GM21381 (cell line): ENCODE measurements at regions not wholly inside any gene's neighbourhood (a gene's known extent, or its start where the extent isn't known, plus 50 kb on each side); places are given as distances from the start of the nearest gene placed in this dataset.
A peak's percentile ranks its signal among the peaks of the same experiment; 100 is the strongest.
"Not testable (repeated sequence)": the region's sequence is repeated elsewhere in the genome, so short reads cannot be mapped to it uniquely, and the experiment has no call there.

Source experiments
- ATAC-seq: cut with Tn5 transposase; IDR thresholded peaks from one replicate; pipeline ENCODE4 v1.9.1; 2021; ENCODE audit warnings: mild to moderate bottlenecking, moderate library complexity; ENCODE audit not compliant: unreplicated experiment

DNA sequence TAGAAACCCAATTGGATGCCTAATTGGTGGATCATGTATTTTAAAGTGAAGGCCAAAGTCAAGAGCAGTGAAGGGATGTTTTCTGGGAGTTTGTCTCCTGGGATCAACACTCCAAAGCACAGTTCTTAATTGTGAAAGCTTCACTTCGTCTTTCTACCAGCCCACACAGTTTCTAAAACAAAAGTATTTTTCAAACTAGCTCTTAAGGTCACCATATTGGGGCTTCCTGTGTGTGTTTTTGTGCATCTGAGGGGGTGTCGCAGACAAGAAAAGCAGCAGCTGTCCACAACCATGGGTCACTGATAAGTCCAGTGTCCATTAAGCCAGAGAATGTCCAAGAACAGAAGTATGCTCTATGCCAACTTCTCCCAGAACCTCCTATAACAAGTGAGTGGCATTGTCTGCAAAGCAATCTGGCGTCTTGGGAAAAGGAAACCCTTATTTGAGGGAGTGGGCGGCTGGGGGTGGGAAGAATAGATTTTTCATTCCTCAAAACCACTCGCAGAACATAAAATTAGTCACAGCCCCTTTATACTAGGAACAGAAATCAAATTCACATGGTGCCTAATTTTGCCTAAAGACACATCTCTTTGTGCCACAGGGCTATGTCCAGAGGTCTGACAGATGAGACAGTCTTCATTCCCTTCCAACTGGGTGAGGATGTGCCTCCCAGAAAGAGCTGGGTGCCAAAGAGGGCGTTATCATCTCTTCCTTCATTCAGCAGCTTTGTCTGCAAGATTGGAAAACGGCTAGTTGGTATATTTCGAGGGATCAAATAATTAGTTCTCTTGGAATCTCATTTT is 610.4 kb downstream of the BCOR start:
- ATAC-seq: no peak

DNA sequence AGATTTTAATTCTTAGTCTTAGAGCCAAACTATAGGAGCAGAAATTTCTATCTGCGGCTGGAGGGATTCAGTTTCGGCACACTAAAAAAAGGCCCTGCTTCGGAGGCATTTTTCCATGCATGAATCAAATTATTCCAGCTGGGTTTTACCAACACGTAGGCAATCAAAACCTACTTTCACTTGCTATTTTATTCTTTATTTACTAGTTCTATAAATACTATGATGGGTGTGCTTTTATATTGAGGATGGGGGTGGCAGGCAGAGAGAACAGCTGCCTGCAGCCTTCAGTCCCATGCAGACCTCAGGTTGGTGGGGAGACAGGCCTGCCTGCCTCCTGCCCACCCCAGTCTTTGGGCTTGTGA is 609.8 kb downstream of the BCOR start:
- no peak for ATAC-seq

DNA sequence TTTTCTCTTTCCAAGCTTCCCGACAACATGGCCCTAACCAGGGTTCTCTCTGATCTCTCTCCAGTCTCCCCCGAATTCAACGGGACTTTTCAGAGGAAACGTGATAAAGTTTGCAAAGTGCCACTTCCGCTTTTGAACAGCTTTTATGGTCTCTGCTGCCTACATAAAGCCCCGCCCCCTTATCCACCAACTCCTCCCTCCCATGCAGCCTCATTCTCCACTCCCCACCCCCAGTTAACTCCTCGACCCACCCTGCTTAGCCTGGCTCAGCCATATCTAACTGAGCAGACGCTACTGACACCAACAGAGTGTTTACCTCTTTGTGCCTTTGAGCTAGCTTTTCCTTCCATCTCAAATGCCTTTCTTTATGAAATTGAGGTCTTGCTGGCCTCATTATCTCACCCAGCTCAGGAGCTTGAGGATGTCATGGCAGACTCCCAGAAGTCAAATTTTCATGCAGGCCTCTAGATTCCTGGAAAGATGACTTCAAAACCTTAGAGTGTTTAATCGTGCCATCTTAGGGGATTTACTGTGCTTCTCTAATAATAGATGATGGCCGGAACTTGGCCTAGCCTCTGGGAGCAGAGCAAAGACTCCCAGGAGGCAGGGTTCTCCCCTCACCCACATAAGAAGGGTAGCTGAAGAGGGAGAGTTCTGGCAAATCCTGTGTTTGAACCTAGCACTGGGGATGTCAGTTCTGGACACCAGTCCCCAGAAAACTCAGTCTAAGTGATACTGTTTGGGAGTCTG is 606.0 kb downstream of the BCOR start:
- ATAC-seq: peak; percentile 50

DNA sequence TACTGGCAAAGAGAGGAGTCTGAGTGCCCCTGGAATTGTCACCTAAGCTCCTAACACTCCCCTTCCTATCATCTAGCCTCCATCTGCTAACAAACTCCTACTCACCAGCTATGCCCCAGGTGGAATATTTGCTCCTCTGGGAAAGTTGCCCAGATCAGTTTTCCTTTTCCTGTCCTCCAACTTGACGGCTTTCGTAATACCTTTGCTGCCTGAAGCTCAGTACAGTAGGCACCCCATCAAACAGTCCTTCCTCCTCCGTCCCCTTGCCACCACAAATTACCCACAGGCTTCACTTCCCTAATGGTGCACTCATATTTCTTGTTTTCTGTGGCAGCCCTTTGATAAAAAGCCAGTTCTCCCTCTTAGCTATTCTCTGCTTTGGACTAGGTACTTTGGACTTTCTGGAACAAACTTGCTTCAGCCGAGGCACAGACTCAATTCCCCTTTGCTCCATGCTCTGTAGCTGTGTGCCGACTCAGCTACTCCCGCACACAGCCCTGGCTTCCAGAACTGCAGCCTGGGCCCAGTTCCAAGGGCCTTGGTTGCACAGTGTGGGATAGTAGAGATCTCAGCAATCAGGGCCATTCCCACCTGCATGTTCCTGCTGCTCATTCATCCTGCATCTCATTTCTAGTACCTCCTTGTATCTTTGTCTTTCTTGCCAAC is 605.1 kb downstream of the BCOR start:
- ATAC-seq: peak; percentile 71

DNA sequence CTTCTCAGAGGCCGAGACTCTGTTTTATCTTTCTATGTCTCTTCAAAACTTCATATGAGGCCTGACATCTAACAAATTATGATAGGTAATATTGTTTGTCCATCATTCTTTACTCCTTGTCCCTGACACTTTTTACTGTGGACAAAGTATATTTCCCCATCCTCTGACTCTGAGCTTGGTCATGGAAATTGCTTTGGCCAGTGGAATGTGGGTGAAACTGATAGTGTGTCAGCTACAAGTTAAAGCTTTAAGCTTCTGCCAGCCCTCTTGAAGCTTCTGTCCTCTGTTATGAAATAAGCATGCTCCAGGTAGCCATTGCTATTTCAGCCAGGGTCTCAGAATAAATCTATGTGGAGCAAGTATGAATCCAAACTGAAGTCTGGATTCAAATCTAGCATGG is 604.6 kb downstream of the BCOR start:
- no peak for ATAC-seq

DNA sequence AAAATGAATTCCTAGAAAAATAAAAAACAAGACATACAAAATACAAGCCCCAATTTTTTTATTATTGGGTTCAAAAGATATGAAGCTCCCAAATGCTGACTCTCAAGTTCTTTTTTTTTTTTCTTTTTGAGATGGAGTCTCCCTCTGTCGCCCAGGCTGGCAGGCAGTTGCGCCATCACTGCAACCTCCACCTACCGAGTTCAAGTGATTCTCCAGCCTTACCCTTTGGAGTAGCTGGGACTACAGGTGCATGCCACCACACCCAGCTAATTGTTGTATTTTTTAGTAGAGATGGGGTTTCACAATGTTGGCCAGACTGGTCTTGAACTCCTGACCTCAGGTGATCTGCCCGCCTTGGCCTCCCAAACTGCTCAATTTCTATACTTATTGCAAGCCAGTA is 600.6 kb downstream of the BCOR start:
- not testable (repeated sequence) for ATAC-seq

DNA sequence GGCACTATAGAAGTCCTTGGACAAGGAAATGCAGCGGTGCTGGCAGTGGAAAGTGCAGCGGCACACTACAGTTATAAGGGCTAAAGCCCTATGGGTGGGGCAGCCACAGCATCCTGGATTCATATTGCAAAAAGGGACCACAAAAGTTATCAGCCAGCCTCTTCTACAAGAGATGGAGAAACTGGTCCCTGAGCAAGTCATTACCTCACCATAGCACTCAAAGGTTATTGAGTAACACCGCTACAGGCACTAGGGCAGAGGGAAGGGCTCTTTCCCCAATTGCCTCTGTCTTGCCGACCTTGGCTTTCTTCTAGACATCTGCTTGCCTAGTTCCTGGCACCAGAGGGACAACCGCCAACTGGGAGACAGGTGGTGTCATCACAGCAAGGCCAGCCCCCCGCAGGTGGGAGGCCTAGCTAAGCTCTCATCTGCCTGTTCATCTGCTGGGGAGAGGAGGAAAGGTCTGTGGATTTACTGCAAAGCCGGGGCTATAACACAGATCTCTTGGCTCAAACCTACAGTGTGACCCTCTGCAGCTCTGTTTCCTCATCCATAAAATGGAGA is 600.0 kb downstream of the BCOR start:
- no peak for ATAC-seq

DNA sequence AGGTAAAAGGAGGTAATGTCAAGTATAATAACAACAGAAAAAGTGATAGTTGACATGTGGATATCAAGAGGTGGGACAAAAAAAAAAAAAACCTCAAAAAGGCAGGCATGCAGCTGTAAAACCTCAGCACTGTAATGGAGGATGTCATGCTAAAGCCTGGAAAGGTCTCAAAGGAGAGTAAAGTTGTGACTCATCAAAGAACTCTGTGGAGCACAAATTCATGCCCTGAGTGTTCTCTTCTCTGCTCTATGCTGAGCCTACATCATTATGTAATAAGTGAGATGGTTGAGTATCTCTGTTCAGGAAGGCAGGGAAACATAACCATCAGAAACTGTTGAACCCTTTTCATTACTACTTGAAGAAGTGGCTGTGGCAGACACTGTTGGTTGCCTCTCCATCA is 597.8 kb downstream of the BCOR start:
- ATAC-seq: no peak

DNA sequence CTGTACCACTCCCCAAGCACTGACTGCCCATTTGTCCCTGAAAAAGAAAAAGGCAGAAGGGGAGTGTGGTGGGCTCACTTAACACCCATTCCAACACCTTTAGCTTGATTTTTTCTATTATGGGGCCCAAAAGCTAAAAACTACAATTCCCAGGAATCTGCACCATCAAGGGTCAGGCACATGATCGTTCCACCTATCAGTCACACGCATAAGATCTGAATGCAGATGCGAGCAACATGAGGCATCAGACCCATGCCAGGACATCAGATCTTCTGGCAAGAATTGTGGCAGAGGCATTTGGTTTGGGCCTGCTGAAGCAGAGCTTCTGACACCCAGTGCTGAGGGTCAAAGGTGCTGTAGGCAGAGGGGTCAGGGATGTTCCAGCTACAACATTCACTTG is 595.9 kb downstream of the BCOR start:
- ATAC-seq: no peak

DNA sequence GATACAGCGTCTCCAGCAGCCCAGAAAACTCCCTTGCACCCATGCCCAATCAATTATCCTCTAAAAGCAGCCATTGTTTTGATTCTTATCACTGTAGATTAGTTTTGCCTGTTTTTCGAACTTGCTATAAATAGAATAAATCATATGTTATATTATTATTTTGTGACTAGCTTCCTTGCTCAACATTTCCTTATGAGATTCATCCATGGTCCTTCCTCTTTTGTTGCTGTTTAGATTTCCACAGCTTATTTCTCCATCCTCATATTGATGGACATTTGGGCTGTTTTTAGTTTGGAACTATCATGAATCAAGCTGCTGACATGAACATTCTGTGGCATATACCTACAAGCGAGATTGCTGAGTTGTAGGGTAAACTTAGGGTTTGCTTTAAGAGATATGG is 595.3 kb downstream of the BCOR start:
- no peak for ATAC-seq

DNA sequence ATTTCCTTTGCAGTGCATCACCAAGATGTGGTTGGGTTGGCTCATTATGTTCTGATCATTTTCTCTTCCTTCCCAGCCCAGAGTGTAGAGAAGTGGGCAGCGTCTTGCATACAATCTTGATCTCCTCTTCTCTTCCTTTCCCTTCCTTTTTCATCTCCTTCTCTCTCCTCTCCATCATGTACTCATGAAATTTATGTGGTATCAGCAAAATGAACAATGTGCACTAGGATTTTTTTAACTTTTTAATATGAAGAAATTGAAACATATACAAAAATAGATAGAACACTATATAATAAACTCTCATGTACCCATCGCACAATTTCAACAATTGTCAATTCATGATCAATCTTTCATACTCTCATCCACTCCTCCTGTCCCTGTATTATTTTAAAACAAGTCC is 593.5 kb downstream of the BCOR start:
- ATAC-seq: no peak

DNA sequence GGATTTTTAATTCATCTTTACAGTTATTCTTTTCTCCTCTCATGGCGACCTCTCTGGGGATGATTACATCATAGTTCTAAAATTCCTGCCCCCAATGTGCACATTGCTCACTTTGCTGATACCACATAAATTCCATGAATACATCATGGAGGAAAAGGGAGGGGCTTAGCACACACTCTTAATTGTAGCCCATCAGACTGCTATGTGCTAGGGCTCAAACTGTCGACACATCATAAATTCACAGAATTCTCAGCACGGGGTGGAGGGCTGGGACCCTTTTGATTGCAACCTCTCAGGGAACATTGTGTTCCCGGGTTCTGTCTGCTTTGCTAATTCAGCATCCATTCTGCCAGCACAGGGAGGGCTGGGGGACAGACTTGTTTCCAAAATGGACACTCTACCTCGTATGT is 592.9 kb downstream of the BCOR start:
- no peak for ATAC-seq

DNA sequence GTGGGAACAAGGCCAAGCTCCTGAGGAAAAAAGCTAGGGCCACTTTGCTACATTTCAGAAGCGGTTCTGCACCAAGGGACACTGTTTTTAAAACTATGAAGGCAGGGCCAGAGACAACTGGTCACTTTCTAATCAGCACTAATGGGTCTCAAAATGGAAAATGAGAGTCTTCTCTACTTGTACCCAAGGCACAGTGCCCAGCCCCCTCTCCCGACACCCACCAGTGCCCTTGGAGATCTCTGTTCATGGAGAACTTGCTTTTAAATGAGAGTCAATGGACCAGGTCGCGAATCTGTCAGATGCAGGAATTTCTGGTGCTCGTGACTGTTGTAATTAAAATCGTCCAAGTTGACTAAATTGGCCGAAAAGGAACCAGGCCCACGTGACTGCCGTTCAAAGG is 591.6 kb downstream of the BCOR start:
- ATAC-seq: no peak

DNA sequence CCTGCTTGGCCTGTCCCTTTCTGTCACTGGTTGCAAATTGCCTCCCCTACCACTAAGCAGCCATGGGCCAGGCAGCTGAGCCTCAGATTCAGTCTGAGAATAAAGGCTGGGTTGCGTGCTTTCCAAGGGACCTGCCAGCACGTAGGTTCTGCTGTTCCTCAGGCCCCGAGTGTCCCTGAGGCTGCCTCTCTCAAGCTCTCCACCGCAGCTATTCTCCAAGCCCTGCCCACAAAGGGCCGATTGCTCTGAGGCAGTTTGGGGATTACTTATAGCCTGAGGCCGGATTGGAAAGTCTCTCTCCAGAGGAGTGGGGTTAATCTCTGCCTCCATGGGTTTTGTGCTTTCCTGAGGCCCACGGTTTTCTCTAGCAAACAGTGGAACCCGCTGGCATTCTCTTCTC is 590.7 kb downstream of the BCOR start:
- no peak for ATAC-seq

DNA sequence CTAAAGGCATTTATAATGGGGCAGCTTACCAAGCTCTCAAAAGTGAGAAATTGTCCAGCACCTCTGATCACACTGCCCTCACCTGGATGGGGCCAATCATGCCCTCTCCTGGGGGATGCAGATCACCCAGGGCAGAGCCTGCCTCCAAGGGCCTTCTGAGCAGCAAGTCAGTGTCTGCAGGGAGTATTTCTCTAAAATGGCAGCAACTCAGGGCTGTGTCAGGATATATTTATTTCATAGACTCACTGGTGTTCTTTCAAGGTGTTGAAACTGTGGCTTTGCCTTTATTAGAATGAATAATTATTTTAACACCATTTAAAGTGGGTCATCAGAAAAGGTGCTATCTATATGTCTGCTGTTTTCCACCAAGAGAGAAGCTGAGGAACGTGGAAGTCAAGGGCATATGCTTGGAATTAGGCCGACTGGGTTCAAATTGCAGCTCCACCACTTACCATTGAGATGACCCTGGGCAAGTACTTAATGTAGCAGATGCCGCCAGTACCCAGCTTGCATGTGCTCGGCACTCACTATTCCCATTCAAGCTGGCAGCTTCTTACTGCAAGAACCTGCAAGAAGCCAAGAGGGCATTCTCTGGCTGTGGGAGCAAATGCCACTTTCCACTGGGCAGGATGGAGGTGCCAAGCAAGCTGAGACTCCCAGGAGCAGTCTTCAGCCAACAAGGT is 590.0 kb downstream of the BCOR start:
- ATAC-seq: no peak

DNA sequence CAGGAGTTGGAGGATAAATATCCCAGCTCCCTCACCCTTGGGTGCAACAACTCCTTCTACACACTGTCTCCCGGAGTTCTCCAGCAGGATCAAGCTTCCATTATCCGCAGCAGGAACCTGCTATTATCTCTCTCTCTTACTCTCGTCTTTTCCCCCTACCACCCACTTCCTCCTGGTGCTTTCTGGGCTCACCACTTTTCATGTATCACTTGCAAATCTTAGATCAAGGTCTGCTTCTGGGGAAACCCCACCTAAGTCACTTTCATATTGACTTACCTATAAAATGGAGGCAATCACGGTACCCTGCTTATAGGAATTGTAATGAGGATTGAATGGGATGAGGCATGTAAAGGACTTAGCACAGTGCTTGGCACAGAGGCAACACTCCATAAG is 589.5 kb downstream of the BCOR start:
- ATAC-seq: no peak

DNA sequence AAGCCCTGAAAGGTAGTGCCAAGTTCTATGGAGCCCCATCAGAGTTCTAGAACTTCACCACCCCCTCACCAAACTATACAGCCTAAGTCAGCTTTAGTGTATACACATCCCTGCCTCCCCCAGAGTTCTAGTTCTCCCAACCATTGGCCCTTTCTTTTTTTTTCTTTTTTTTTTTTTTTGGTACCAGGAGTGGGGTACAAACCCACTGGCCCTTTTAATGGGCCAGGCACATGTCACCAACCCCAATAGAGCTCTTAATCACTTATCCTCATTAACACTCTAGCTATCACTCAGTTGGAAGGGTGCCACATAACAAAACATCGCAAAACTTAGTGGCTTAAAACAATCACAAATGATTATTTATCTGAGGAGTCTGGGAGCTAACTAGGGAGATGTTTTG is 588.6 kb downstream of the BCOR start:
- no peak for ATAC-seq

DNA sequence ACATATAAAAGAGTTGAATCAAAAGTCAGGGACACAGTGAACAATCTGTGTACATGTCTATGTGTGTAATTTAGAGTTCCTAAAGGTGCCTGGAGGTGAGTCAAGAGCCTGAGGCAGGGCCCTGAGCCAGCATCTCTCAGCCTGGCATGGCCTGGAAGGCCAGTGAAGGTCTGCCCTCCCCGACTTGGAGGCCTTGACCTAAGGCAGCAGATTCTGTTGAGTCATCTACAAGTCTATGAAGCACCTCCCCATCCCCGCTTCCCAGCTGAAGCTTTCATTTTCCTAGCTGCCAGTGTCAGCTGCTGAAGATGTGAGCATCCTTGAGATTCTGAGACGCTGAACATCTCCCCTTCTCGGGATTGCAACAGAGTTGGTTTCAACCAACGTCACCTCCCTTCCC is 583.9 kb downstream of the BCOR start:
- no peak for ATAC-seq

DNA sequence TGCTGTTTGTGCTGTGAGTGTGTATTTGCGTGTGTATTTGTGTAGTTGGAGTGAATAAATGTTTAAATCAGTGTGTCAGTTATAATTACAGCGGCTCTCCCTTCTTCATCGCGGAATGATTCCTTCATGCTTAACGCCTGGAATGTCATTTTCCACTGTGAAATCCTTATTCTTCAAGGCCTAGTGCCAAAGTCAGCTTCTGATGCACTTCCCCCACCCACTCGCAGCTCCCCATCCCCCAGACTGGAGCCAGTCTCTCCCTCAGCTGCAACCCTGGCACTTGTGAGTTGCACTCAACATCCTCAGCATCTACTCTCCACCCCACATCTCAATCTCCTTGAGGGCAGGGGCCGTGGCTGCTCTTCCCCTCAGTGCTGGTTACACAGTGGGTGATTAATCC is 583.0 kb downstream of the BCOR start:
- no peak for ATAC-seq

DNA sequence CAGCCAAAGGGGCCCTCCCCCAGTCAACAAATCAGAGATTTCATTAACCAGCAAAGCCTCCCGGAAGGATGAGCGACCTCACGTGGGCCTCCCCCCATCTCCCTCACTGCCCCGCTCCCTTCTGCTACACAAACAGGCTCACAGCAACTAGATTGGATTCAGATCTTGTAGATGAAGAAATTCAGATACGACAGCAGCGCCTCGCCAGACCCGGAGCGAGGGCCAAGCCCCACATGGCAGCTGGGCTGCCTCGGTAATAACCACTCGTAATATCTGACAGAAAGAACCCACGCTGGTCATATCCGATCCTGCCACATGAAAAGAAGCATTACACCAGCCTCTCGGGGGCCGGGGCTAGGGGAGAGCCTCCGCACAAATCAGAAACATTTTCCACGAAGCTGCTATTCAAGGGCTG is 581.3 kb downstream of the BCOR start:
- ATAC-seq: no peak

DNA sequence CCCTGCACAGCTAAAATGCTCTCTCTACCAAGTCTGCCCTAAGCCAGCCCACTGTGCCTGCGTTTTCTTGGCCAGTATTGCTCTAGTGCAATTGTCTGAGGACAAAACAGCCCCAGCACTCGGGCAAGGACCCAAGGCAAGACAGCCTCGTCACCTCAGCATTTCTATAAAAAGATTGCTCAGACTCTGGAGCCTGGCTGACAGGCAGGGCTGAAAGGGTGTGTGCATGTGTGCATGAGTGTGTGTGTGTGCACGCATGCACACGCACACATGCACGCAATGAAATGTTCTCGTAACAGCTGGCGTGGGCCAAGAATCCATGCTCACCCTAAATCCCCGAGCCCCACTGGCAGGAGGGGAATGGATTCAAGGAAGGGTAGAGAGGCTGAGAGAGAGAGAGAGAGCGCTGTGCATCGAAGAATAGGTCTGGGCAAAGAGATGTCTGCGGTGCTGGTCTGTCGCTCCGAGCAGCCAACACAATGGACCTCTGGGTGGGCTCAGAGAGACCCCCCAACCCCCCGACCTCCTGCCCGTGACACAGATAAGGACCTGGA is 579.2 kb downstream of the BCOR start:
- ATAC-seq: no peak
